GM12878 (cell line): ENCODE measurements at regions not wholly inside any gene's neighbourhood (a gene's known extent, or its start where the extent isn't known, plus 50 kb on each side); places are given as distances from the start of the nearest gene placed in this dataset.

ENCODE experiments used
- ATAC-seq: fragments of 200-7000 bp; cut with Tn5 transposase; 3 replicates; pipeline ENCODE4 v1.9.1; 2020; ENCODE audit warnings: mild to moderate bottlenecking, moderate library complexity
- BruUV-seq: library from RNA; stranded (reverse); fragments of 400-500 nt; replicated peaks from 2 replicates; lab custom pipeline; 2021; lab: Mats Ljungman, UMichigan
- CTCF ChIA-PET: fragments of 300-600 bp; sonication (Branson Sonifier 250); formaldehyde crosslinking; extraction: SDS; loops from one replicate; lab custom pipeline; 2021; ENCODE audit warnings: inconsistent platforms; lab: Yijun Ruan, JAX
- POLR2A ChIA-PET: fragments of 350-600 bp; formaldehyde crosslinking; extraction: SDS; loops from one replicate; lab custom pipeline; 2021; ENCODE audit warnings: inconsistent platforms; lab: Charles Lee
- RAD21 ChIA-PET: fragments of 300-600 bp; sonication (Branson Sonifier 250); formaldehyde crosslinking; loops from one replicate; lab custom pipeline; 2023; ENCODE audit warnings: antibody characterized with exemption; ENCODE audit not compliant: unreplicated experiment; lab: Charles Lee
- SMC1A ChIA-PET: fragments of 300-600 bp; sonication (Branson Sonifier 250); formaldehyde crosslinking; loops from one replicate; lab custom pipeline; 2023; ENCODE audit not compliant: unreplicated experiment, uncharacterized antibody; lab: Charles Lee
- DNase-seq: peaks from one replicate; pipeline ENCODE4 v3.0.0-alpha.2; 2011; ENCODE audit warnings: low read depth, low spot score
- FAIRE-seq: peaks from 3 replicates; lab custom pipeline; 2011; peaks lifted over from hg19 to GRCh38; lab: Jason Lieb, UNC
- H2AFZ ChIP-seq: 2 replicates; pipeline ENCODE4 v1.6.0; 2011; ENCODE audit warnings: low read depth, low read length, control low read depth; ENCODE audit not compliant: control insufficient read depth
- H3K27ac ChIP-seq: 2 replicates; pipeline ENCODE4 v1.5.1; 2011; ENCODE audit warnings: control low read depth; ENCODE audit not compliant: control insufficient read depth, insufficient read depth
- H3K27me3 ChIP-seq, 2 experiments: replicated peaks in 1 of 2; 2 replicates each; pipeline versions ENCODE4 v1.6.0 to v1.6.1; 2011; ENCODE audit warnings: low read length in 1 of 2; ENCODE audit not compliant: control insufficient read depth in 2 of 2, insufficient read depth in 2 of 2
- H3K36me3 ChIP-seq, 2 experiments: 2 replicates each; pipeline ENCODE4 v1.5.1; 2011; ENCODE audit warnings: low read length in 1 of 2; ENCODE audit not compliant: control insufficient read depth in 2 of 2, insufficient read depth in 2 of 2
- H3K4me1 ChIP-seq: 2 replicates; pipeline ENCODE4 v1.6.1; 2011; ENCODE audit warnings: mild to moderate bottlenecking, low read length, moderate library complexity, mixed read lengths; ENCODE audit not compliant: control insufficient read depth, insufficient read depth
- H3K4me2 ChIP-seq: 2 replicates; pipeline ENCODE4 v1.6.0; 2011; ENCODE audit warnings: control low read depth; ENCODE audit not compliant: control insufficient read depth, insufficient read depth
- H3K4me3 ChIP-seq: fragments of 200-600 bp; sonication (generic); 2 replicates; pipeline ENCODE4 v1.5.1; 2016
- H3K79me2 ChIP-seq: 2 replicates; pipeline ENCODE4 v1.6.0; 2011; ENCODE audit warnings: low read length; ENCODE audit not compliant: control insufficient read depth, insufficient read depth
- H3K9ac ChIP-seq: 2 replicates; pipeline ENCODE4 v1.8.0; 2011; ENCODE audit warnings: low read length, control low read depth, mixed read lengths; ENCODE audit not compliant: control insufficient read depth, insufficient read depth
- H3K9me3 ChIP-seq: replicated peaks from 3 replicates; pipeline ENCODE4 v1.5.1; 2011; ENCODE audit warnings: mild to moderate bottlenecking, low read length; ENCODE audit not compliant: control insufficient read depth, insufficient read depth
- H4K20me1 ChIP-seq: 2 replicates; pipeline ENCODE4 v1.6.0; 2011; ENCODE audit not compliant: control insufficient read depth, insufficient read depth
- CTCF ChIP-seq, 3 experiments: IDR thresholded peaks in 2 of 3; conservative IDR thresholded peaks in 1 of 3; 2 replicates each; pipeline ENCODE4 v1.5.1; 2011; ENCODE audit warnings: low read depth in 3 of 3, low read length in 3 of 3, mild to moderate bottlenecking in 3 of 3, control low read depth in 2 of 3, moderate library complexity in 2 of 3, inconsistent platforms in 1 of 3, mixed read lengths in 1 of 3; ENCODE audit not compliant: control insufficient read depth in 2 of 3, insufficient read depth in 1 of 3; ENCODE audit errors: extremely low read depth in 1 of 3
- E4F1 ChIP-seq: fragments of 450-650 bp; IDR thresholded peaks from 2 replicates; pipeline ENCODE4 v1.6.1; 2018; ENCODE audit warnings: borderline replicate concordance, mild to moderate bottlenecking; ENCODE audit not compliant: partially characterized antibody
- WGBS: methylation state at CpG from one replicate; pipeline ENCODE4 v1.1.6; 2016; ENCODE audit warnings: low lambda C conversion rate; ENCODE audit not compliant: insufficient replicate concordance, insufficient coverage; ENCODE audit errors: missing lambda C conversion rate; 5-methylcytosine and 5-hydroxymethylcytosine counted together
- in situ Hi-C: fragments of 300-500 bp; cut with MboI; formaldehyde crosslinking; loops from 9 replicates; pipeline ENCODE4 v1.14.3; 2018; ENCODE audit warnings: mixed read lengths
- intact Hi-C: fragments of 100-400 bp; cut with micrococcal nuclease; formaldehyde crosslinking; loops from one replicate; pipeline ENCODE4 v1.14.2; 2022; ENCODE audit not compliant: unreplicated experiment

- no peak for TF ChIP-seq CTCF (IDR thresholded peaks at IDR 0.05 in 2 of 3, conservative IDR thresholded peaks at IDR 0.05 in 1 of 3; ENCODE audit: control insufficient read depth in 2 of 3, extremely low read depth in 1 of 3, insufficient read depth in 1 of 3, low read depth in 3 of 3, low read length in 3 of 3)
- TF ChIP-seq, all 136 proteins: peak for 0
Measured at GRCh38 chr15:26314577-26314976, 451.4 kb upstream of the ATP10A start (continued).

GRCh38 chr15:26311710-26312236 is 448.6 kb upstream of the ATP10A start:
- BruUV-seq: no TSS peak
- no peaks in the 10 kb centered on the region; the same call in 2 of the 3 replicates for H3K9me3 ChIP-seq
- no peak overlapping the region for H3K4me3 ChIP-seq
- H2AFZ ChIP-seq: no peak overlapping the region
- DNase-seq: no peak
- H3K27ac ChIP-seq: no peak overlapping the region
- in situ Hi-C loops: no loop called here
- SMC1A ChIA-PET: no interaction called here
- FAIRE-seq: no peak
- H3K9ac ChIP-seq: no peak overlapping the region
- no peaks in the 10 kb centered on the region for H3K27me3 ChIP-seq
- no peaks in the 10 kb centered on the region for H3K79me2 ChIP-seq
- ATAC-seq: no peak
- H3K4me1 ChIP-seq: no peaks in the 10 kb centered on the region
- WGBS: 53% methylated on average over 4 of the region's 4 CpGs
- RAD21 ChIA-PET: no interaction called here
- H3K36me3 ChIP-seq: no peaks in the 10 kb centered on the region
- CTCF ChIA-PET: no interaction called here
- H3K4me2 ChIP-seq: no peak overlapping the region
- TF ChIP-seq E4F1: no peak
- intact Hi-C loops: no loop called here
- POLR2A ChIA-PET: no interaction called here
- H4K20me1 ChIP-seq: no peaks in the 10 kb centered on the region
